SK-N-SH treated with all-trans-retinoic acid at 6 μM for 48 hours (cell line): ENCODE measurements at regions not wholly inside any gene's neighbourhood (a gene's known extent, or its start where the extent isn't known, plus 50 kb on each side); places are given as distances from the start of the nearest gene placed in this dataset.

ENCODE experiments used
- BACH2 ChIP-seq: fragments of 250-450 bp; sonication (Bioruptor Pico); IDR thresholded peaks from 2 replicates; pipeline ENCODE4 v1.9.0; 2021; ENCODE audit warnings: mild to moderate bottlenecking, borderline replicate concordance
- CREB5 ChIP-seq: fragments of 250-450 bp; sonication (Bioruptor Pico); IDR thresholded peaks from 2 replicates; pipeline ENCODE4 v1.5.1; 2020; ENCODE audit warnings: low read depth, mild to moderate bottlenecking, moderate library complexity
- CSDC2 ChIP-seq: fragments of 250-450 bp; sonication (Bioruptor Pico); IDR thresholded peaks from 2 replicates; pipeline ENCODE4 v1.5.0; 2020; ENCODE audit warnings: mild to moderate bottlenecking, moderate library complexity
- ISL1 ChIP-seq: fragments of 250-450 bp; sonication (Bioruptor Pico); IDR thresholded peaks from 2 replicates; pipeline ENCODE4 v2.1.2; 2022; ENCODE audit warnings: mild to moderate bottlenecking, moderate library complexity
- PATZ1 ChIP-seq: fragments of 250-450 bp; sonication (Bioruptor Pico); IDR thresholded peaks from 2 replicates; pipeline ENCODE4 v1.8.0; 2020; ENCODE audit warnings: mild to moderate bottlenecking, moderate library complexity, borderline replicate concordance
- PPARA ChIP-seq: fragments of 250-450 bp; sonication (Bioruptor Pico); IDR thresholded peaks from 2 replicates; pipeline ENCODE4 v1.5.0; 2020; ENCODE audit warnings: mild to moderate bottlenecking, borderline replicate concordance
- ZC3H10 ChIP-seq: fragments of 250-450 bp; sonication (Bioruptor Pico); IDR thresholded peaks from 2 replicates; pipeline ENCODE4 v1.5.1; 2021; ENCODE audit warnings: mild to moderate bottlenecking, moderate library complexity
- ZFP3 ChIP-seq: fragments of 250-450 bp; sonication (Bioruptor Pico); IDR thresholded peaks from 2 replicates; pipeline ENCODE4 v1.5.0; 2020; ENCODE audit warnings: mild to moderate bottlenecking, moderate library complexity
- ZNF70 ChIP-seq: fragments of 450-650 bp; formaldehyde crosslinking; IDR thresholded peaks from 2 replicates; pipeline ENCODE4 v1.5.0; 2020; ENCODE audit warnings: mild to moderate bottlenecking, moderate library complexity

GRCh38 chr9:82054264-82055015 lies 65.9 kb downstream of the SPATA31D1 start:
- TF ChIP-seq BACH2 (no peak), ISL1 (CRISPR knock-in tag) (no peak), ZFP3 (CRISPR knock-in tag) (no peak), ZNF70 (CRISPR knock-in tag) (no peak), CSDC2 (CRISPR knock-in tag) (no peak), PPARA (CRISPR knock-in tag) (no peak), ZC3H10 (CRISPR knock-in tag) (no peak), PATZ1 (CRISPR knock-in tag) (no peak), CREB5 (CRISPR knock-in tag) (no peak)
